SHP77 treated with DMSO at 0.1 percent for 48 hours (cell line): ENCODE measurements at regions not wholly inside any gene's neighbourhood (a gene's known extent, or its start where the extent isn't known, plus 50 kb on each side); places are given as distances from the start of the nearest gene placed in this dataset.

Experiments
- DNase-seq: peaks from one replicate; lab custom pipeline; 2025; lab: John Stamatoyannopoulos, UW

- no peak for DNase-seq
These were observed 293.1 kb downstream of the CDCA7 start for GRCh38 chr2:173647681-173648311.

DNA sequence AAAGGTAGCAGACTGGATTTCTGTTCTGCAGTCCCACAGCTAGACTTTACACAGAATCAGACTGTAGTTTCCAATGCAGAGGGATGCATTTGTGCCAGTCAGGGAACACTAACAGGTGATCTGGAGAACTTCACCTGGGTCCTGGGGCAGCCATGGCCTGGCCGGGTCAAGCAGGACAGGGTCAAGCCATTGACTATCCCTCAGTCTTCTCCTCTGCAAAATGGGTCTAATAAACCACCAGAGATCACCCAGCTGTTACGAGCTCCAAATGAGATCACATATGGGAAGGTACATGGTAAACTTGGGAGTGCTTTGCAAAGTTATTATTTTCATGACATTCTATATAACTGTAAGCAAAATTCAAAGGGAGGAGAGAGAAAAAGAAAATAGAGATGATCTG is 294.1 kb downstream of the CDCA7 start:
- DNase-seq = no peak

- no peak for DNase-seq
These were observed 295.0 kb downstream of the CDCA7 start for GRCh38 chr2:173649527-173650219.

- DNase-seq = no peak
These were observed 297.2 kb downstream of the CDCA7 start for GRCh38 chr2:173651891-173652290.

GRCh38 chr2:173652311-173652710 is 297.6 kb downstream of the CDCA7 start:
- DNase-seq = no peak

DNA sequence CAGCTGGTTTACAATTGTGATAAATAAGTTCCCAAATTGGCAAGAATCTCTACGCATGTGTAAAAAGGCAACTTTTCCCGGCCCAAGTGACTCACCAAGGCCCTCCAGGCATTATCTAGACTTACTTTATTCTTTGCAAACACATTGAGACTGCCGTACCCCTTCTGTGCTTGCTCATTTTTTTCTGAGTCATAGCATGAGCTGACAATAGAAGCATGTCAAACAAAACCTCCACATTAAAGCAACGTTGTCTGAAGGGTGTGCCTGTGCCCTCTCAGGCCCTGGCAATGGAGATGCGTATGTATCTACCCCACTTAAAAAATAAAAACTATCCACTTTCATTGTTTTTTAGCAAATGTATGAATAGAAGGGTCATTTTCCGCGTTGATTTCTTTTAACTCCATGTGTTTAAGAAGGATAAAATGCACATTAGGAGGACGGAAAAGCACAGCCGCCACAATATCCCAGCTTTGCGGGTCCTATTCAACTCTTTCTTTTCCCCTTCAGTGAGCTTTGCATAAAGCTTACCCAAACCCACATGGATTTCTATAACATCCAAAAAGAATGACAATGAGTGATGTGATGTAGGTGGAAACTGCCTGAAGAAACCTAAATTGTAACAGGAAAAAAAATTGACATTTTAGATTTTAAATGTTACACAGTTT is 298.2 kb downstream of the CDCA7 start:
- DNase-seq = no peak

GRCh38 chr2:173653432-173653805 is 298.7 kb downstream of the CDCA7 start:
- DNase-seq = no peak

DNA sequence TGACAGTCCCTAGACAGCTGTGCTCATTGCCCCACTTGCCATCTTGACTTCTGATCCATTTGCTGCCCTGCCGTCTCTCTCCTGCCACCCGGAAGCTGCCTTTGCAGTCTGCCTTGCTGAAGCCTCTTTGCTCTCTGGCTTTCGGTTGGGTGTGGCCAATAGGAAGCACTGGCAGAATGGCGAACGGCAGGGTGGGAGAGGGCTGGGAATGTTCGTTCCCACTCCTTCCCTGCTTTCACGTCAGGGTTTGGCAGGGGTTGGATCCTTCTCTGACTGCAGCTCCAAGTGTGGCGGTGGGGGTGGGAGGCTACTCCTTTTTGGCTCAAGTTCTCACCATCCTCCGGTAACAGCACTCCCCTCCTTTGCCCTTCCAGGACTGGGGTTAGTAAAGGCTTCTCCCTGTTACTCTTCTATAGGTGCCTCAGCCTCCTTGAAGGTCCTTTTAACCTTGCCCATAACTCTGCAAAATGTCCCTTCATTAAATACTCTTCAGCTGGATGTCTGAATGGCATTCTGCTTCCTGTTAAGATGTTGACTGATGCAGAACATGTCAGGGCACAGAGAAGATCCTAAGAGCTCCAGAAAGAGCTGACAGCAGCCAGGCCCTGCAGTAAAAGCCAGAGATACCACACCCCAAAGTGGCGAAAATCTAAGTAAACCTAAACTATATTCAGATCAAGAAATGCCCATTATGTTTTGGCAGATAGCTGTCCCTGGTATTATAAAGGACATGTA is 299.7 kb downstream of the CDCA7 start:
- DNase-seq = no peak

DNA sequence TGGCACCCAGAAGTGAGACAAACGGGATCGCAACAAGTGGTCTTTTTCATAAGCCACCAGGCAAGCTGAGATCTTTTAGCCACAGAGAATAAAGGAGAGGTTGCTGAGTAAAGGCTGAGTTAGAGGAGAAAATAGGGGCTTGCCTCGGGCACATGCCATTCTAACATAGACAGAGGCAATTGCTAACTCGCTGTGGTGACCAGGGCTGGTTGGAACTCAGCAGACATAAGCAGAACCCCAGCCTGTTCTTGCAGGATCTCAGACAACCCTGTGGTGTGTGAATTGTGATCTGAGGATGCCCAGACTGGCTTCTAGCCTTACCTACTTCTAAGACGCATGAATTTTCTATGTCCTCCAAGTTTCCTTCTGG is 300.2 kb downstream of the CDCA7 start:
- DNase-seq = no peak

DNA sequence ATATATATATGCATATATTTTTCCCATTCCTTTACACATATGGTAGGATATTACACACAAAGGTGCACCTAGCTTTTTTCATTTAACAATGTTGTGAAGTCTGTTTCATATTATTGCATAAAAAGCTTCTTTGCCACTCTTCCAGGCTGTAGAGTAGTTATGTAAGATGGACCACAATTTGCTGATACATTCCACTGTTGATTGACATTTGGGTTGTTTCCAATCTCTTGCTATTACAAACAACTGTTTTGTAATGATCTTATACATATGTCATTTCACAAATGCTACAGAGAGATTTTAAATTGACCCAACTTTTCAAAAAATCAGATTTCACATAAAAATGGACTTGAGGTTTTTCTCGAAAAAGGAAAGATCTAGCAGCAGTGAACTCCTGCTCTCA is 301.4 kb downstream of the CDCA7 start:
- no peak for DNase-seq

GRCh38 chr2:173657996-173658717 is 303.5 kb downstream of the CDCA7 start:
- DNase-seq = no peak

GRCh38 chr2:173658946-173659371 is 304.3 kb downstream of the CDCA7 start:
- no peak for DNase-seq

GRCh38 chr2:173659509-173659908 is 304.8 kb downstream of the CDCA7 start:
- no peak for DNase-seq

- DNase-seq = no peak
These were observed 303.6 kb downstream of the SP3 start for GRCh38 chr2:173661586-173661985.

- DNase-seq = no peak
These were observed 301.8 kb downstream of the SP3 start for GRCh38 chr2:173663353-173663752.

DNA sequence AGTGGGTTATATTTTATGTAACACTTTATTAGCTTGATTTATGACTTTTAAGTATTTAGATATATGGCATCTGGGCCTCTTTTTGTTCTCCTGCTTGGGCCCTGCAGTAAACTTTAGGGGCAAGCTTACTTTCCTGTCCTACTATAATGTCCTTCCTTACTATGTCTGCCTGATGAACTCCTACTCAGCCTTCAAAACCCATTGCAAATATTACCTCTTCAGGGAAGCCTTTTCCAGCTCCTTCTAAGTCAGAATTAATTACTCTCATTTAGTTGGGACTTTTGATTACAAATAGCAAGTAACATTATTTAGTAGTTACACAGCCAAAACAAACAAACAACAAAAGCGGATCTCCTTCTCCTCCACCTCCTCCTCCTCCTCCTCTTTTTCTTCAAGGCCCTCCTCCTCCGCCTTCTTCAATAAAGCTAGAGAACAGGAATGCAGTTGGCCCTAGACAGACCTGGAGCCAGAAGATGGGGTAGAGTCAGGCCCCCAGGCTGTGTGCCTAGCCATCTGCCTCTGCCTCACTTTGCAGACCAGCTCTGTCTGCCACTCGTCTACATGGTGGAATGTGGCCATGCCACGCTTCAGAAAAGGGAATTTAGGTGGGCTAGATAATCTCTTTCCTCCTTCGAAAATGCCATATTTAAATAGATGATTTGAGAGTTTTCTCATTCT is 301.2 kb downstream of the SP3 start:
- no peak for DNase-seq

DNA sequence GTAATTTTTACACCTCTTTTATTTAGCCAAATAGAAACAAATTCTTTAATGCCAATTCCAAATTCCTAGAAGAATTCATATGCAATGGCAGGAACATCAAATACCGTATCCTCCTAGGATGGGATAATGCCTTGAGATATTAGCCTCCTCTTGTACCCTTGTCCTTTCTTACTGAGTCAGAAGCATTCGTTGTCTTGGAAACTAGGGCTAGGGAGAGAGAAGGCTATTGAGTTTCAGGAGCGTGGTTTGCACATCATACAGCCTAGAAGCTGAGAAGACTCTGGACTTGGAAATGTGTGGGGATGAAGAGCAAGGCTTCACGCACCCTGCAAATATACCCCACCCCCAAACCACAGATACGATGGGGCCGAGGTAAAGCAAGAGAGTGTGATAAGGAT is 300.7 kb downstream of the SP3 start:
- no peak for DNase-seq

DNA sequence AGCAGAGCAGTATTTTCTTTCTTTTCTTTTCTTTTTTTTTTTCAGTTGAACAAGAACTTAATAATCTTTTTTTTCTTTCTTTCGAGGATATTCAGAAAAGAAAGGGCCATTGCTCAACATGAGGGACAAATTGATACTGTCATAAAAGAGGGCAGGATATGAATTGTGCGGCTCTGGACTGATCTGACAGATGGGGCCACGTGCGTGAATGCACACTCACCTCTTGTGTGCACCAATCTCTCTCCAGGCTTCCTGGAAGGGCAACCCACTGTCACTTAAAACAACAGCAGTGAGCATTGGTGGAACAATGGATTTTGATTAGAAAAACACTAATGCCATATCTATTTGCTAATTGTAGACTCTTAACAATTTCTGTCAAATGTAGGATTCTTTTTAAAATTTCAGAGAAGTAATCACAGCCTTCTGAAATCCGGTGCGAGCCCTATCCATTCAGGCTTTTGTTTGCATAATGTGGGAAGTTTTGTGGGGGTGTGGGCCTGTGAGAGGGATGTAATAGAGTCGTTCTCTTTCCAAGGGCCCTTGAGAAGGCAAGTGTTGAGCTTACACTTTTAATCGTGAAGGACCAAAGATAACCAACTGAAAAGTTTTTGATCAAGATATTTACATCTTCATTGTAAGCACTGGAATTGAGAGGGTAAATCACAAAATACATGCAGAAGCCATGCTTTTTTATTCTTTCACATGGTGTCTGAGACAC is 298.8 kb downstream of the SP3 start:
- no peak for DNase-seq

DNA sequence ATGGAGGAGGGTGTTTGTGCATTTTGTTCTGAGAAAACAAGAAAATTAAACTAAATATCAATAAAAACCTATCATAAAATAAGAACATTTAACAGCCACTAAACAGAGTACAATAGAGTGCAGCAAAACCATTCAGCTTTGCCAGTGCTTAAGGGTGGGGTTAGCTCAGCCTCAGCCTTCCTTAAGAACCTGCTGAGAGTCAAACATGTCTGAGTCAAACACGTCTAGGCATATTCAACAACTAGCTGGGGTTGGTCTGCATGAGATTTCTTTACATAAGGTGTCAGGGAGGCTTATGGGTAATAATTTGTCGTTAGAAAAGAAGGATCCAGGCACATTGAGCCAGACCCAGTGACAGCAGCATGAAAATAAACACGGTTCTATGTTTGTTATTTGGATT is 298.2 kb downstream of the SP3 start:
- no peak for DNase-seq

DNA sequence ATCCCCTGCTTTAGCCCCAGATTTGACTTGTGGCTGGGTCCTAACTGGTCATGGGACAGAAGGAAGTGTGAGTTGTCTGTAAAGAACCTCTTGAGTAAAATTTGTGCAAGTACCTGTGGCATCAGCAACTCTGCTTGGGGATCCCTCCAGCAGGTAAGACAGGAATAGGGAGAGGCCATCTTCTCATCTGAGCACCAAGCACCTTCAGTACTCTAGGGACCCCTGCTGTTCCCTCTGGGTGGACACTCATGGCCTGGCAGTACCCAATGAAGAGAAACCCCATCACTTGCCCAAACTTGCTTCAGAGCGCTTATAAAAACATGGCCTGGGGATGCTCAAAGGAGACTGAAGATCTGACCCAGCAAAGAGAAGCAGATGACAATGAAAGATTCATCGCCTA is 297.8 kb downstream of the SP3 start:
- no peak for DNase-seq

DNA sequence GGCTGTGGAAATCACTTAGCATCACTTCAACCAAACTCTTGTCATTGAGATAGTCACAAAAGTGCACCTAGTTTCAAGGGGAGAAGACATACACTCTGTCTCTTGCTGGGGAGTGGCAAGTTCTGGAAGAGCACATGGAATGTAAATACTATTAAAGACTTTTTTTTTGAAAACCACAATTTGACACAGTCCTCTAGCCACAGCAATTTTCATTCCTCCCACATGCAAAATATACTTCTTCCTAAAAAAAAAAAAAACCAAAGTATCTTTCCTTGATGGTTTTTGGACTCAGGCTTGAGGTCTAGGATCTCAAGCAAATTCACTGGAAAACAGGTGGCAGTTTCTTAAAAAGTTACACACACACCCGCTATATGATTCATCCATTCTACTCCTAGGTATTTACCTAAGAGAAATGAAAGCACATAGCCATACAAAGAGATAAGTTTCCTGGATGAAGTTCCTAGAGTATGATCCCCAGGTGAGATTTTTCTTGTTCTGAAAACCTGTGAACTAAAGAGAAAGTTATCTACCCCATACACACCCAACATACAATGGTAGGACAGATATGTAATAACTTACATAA is 295.8 kb downstream of the SP3 start:
- DNase-seq = no peak
